Inflammatory macrophage (primary cell): ENCODE measurements at regions not wholly inside any gene's neighbourhood (a gene's known extent, or its start where the extent isn't known, plus 50 kb on each side); places are given as distances from the start of the nearest gene placed in this dataset.
"Not testable (repeated sequence)": the region's sequence is repeated elsewhere in the genome, so short reads cannot be mapped to it uniquely, and the experiment has no call there.

ENCODE experiments used
- DNase-seq, 2 donors: peaks; one replicate each; pipeline ENCODE4 v3.0.0-alpha.2; 2020 to 2022

GRCh38 chr6:134632982-134633940, 315.3 kb upstream of the SGK1 start:
- DNase-seq, result peak; percentile 17 to 34

- DNase-seq, result peak; percentile 21 to 47
Measured at GRCh38 chr6:134632024-134632423, 314.1 kb upstream of the SGK1 start.

GRCh38 chr6:134631398-134631924, 313.5 kb upstream of the SGK1 start:
- DNase-seq, result no peak

DNA sequence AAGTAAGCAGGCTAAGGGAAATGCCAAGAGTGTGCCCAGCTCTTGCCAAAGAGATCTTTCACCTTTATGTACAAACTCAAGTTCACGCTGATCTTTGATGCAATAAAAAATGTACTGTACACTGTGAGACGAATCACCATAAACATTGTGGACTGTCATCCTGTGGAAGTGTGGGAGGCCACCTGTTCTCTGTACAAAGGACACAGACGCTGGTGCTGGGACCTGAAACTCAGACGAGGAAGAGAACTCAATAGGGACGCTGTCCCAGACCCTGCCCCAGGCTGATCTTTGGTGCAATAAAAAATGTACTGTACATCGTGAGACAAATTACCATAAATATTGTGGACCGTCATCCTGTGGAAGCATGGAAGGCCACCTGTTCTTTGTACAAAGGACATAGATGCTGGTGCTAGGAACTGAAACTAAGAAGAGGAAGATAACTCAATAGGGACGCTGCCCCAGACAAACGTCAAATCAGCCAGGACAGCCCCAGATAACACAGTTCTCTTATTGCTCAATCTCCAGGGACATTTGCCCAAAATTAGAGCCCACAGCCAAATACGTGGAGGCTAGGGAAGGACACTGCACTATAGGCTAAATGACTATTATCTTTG, 312.7 kb upstream of the SGK1 start:
- peak; percentile 67 to 70 for DNase-seq

- DNase-seq, result no peak
Measured at GRCh38 chr6:134628154-134628553, 310.2 kb upstream of the SGK1 start.

- DNase-seq, result no peak
Measured at GRCh38 chr6:134627707-134628106, 309.8 kb upstream of the SGK1 start.

- DNase-seq, result no peak
Measured at GRCh38 chr6:134626589-134626988, 308.7 kb upstream of the SGK1 start.

GRCh38 chr6:134626086-134626485, 308.2 kb upstream of the SGK1 start:
- DNase-seq, result no peak

GRCh38 chr6:134624781-134625180, 306.9 kb upstream of the SGK1 start:
- no peak for DNase-seq

GRCh38 chr6:134623401-134623800, 305.5 kb upstream of the SGK1 start:
- peak; percentile 39 to 41 for DNase-seq

DNA sequence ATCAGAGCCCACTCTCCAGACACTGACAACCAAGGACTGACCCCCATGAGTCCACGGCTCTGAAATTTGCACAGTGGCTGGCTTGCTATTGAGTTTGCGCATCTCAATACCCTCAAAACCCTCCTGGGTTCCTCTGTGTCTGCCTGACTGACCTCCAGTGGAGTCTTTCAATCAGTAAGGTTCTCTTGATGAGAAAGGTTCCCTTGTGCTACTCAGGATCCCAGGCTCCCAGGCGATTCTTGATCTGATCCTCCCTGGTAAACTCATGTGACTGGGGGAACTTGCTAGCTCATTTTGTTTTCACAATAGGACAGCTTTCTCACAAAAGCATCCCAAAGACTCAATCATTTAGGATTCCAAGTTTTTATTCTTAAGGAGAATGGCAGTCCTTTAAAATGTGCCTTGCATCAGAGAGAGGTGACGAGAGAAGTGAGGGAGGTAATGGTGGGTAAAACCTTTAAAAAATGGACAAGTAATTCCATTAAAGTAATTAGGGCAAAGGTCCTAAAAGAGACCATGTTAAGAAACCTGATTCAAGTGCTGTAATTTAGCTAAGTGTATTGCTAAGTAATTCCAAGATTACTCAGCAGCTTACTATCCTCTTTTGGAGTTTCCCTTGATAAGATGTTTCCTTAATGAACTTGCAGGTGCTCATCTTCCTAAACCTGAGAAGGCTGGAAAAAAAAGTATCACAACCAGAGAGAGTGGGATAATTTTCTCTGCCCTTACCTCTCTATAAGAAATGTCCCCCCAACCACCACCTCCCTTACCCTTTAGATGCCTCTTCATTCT, 304.7 kb upstream of the SGK1 start:
- DNase-seq, result no peak

DNA sequence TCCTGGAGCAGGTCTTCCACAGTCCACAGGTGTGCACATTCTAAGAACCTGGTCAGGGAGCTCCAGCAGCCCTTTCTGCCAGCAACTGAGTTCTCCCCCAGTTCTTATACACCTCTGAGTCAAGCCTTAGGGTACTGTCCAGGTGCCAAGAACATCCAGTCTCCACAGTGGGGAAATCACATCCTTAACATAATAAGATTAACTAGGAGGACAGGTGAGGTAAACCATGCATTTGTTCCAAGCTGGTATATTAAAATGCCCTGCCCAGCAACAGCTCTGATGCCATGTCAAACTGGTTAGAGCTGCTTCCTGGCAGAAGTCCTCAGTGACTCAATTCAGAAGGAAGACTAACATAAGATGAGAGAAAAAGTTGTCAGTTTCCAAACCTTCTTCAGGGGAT, 303.9 kb upstream of the SGK1 start:
- DNase-seq, result no peak

DNA sequence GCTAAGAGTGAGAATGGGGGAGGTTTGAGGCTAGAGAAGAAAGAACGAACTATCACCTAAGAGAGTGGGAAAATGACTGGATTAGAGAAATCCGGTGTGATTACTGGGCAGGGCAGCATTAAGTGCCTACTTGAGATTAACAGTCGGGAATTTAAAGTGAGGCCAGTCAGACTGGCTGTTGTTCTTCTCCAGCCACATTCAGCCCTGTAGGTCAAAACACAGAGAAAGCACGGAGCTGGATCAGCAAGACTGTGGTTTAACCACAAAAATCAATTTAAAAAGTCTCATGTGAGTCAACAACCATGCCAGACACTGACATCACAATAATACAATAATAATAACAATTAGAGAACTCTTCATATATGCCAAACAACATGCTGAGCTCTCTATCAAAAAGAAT, 301.9 kb upstream of the SGK1 start:
- DNase-seq, result no peak

DNA sequence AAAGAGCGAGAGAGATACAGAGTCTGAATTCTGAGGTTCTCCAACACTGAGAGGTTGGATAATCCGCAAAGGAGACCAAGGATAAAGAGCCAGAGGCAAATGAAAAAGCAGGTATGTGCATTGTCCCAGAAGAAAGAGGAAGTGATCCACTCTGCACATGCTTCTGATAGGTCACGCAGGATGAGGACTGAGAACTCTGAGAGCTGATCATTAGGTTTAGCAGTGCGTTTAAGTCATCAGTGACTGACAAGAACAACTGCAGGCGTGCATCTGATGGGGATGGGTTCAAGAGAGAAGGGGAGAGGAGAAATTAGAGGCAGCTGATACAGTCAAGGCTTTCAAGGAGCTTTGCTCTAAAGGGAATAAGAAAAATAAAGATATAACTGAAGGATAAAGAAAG, 301.2 kb upstream of the SGK1 start:
- no peak for DNase-seq

GRCh38 chr6:134614606-134615485, 296.9 kb upstream of the SGK1 start:
- no peak for DNase-seq

- DNase-seq, result not testable (repeated sequence)
Measured at GRCh38 chr6:134612128-134612527, 294.2 kb upstream of the SGK1 start.

- no peak for DNase-seq
Measured at GRCh38 chr6:134610411-134610810, 292.5 kb upstream of the SGK1 start.

GRCh38 chr6:134609716-134610261, 291.9 kb upstream of the SGK1 start:
- DNase-seq, result no peak

DNA sequence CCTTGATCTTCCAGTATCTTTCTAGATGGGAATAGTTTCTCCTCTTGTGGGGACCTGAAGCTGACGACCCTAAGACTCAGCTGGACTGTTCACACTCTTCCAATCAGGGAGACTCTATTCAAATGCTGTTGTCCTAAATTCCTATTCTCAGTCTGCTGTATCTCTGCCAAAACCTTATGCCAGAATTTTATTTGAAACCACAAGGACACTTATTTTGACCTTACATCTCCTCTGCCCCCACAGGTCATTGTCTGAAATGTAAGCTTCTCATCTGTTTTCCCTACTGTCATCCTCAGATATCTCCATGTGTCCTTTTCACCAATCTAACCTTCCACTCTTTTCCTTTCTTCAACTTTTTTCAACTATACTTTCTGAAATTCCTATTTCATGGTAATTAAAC, 289.5 kb upstream of the SGK1 start:
- no peak for DNase-seq

- no peak for DNase-seq
Measured at GRCh38 chr6:134605034-134605433, 287.1 kb upstream of the SGK1 start.

GRCh38 chr6:134604014-134604676, 286.2 kb upstream of the SGK1 start:
- no peak for DNase-seq
